GM18909 (cell line): ENCODE measurements at regions not wholly inside any gene's neighbourhood (a gene's known extent, or its start where the extent isn't known, plus 50 kb on each side); places are given as distances from the start of the nearest gene placed in this dataset.
"Not testable (repeated sequence)": the region's sequence is repeated elsewhere in the genome, so short reads cannot be mapped to it uniquely, and the experiment has no call there.

ENCODE experiments used
- ATAC-seq: cut with Tn5 transposase; IDR thresholded peaks from one replicate; pipeline ENCODE4 v1.9.1; 2021; ENCODE audit warnings: mild to moderate bottlenecking; ENCODE audit not compliant: unreplicated experiment, poor library complexity

GRCh38 chr1:38680801-38681510 lies 178.6 kb downstream of the RRAGC start:
- no peak for ATAC-seq

DNA sequence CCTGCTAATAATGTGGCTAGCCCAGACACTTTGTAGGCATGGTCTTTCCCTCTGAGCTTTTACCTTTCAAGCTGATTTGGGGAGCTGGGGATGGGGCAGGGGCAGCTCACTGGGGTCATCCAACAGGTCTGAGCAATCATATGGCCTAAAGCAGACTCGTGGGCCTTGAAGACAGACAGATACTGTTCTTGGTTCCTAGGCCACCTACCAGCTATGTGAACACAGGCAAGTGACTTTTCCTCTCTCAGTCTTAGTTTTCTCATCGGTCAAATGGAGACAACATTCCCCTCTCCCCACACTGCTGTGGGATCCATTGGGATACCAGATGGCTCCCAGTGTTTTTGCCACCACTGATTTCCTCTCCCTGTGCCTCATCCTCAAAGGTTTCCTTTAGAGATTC lies 181.8 kb downstream of the RRAGC start:
- no peak for ATAC-seq

DNA sequence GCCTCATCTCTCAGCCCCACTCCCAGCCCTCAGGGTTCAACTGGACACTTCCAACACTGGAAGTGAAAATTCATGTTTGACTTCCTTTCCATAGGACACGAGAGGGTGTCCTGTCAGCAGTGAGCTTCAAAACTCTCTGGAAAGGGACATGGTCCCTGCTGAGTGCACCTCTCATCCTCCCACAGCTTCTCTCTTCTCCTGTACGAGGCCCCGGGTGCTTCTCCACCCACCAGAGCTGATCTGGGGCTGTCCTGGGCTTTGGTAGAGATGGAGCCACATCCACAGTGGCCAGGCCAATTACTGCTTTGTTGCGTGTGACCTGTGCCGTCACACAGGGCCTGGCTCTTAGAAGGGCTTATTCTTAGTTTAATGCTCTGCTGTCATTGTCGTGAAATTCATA lies 182.3 kb downstream of the RRAGC start:
- no peak for ATAC-seq

DNA sequence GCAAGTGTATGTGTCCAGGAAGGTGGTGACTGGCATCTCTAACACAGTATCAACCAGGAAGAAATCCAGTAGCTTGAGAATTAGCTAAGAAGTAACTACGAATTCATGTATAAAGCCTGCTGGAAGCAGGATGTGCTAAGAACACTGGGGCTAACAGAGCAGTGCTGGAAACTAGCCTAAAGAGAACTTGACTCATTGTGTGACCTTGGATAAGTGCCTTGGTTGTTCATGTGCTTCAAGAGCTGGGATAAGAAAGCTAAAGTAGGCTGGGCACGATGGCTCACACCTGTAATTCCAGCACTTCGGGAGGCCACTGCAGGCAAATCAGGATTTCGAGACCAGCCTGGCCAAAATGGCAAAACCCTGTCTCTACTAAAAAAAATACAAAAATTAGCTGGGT lies 186.9 kb downstream of the RRAGC start:
- ATAC-seq: no peak

- no peak for ATAC-seq
These were observed 188.4 kb downstream of the RRAGC start for GRCh38 chr1:38671221-38671620.

GRCh38 chr1:38670544-38671122 lies 188.9 kb downstream of the RRAGC start:
- ATAC-seq: no peak

DNA sequence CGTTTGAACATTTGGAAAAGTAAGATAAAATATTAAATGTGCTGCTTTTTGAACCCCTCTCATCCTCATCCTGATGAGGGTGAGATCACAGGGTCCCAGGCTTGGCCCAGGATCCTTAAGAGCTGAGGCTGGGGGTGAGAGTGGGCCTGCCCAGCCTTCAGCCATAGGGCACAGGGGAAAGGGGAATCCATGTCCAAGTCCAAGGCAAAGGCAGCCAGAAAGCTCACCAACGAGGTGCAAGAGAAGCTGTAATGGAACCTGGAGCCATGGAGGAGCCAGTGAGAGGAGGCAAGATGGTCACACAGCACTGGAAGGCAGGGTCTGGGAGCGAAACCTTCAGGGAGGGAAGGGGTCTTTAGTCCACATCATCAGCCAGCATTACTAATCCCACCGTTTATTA lies 191.9 kb downstream of the RRAGC start:
- no peak for ATAC-seq

DNA sequence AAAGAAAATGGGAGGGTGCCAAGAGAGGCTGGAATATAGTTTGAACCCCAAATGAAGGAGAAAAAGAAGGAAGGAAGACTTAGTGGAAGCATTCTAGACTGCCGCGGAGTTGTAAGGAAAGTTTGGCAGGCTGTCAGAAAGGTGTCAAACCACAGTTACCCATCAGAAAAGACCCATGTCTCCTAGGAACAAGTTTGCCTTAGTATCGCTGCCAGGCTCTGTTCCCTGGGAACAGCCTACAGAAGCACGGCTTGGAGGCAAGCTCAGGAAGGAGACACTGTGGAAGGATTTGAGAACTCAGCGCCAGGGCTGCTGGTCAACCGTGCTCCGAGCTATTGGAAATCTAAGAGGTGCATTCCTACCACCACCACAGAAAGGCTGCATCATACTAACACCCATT lies 197.4 kb downstream of the RRAGC start:
- no peak for ATAC-seq

- ATAC-seq: no peak
These were observed 200.7 kb downstream of the RRAGC start for GRCh38 chr1:38658883-38659282.

- no peak for ATAC-seq
These were observed 201.7 kb downstream of the RRAGC start for GRCh38 chr1:38657873-38658272.

- no peak for ATAC-seq
These were observed 202.2 kb downstream of the RRAGC start for GRCh38 chr1:38657207-38657840.

- no peak for ATAC-seq
These were observed 202.8 kb downstream of the RRAGC start for GRCh38 chr1:38656726-38657125.

GRCh38 chr1:38652217-38652616 lies 207.4 kb downstream of the RRAGC start:
- ATAC-seq: no peak

DNA sequence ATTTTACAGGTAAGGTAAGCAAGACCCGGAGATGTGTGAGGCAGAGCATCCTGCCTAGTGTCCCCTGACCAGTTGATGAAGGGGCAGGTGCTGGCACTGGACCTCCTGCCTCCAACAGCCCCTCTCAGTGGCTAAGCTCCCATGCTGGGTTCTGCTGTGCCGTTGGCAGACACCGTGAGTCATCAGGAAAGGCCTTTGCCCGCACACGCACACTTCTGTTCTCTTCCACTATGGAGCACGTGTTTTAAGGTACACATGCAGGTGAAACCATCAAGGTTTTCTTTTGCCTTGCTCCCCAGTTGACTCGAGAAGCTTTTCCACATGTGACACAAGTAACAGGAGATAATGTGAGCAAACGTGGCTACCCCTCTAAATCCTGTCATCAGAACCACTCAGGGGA lies 207.9 kb downstream of the RRAGC start:
- no peak for ATAC-seq

DNA sequence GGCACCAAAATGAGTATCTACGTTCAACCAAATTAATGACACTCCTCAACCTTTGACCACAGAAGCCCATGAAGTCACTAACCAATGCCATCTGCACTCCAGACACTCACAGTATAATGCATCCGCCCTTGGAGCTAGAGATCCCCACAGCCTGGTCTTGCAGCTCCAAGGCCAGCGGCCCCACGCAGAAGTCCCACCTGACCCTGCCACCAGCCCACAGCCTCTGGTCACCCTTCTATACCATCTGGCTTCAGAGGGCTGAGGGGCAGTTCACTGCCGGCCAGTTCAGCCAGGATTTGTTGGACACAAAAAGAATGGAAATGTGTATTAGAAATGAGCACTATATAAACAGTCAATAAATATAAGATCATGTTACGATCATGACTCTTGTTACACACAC lies 211.2 kb downstream of the RRAGC start:
- no peak for ATAC-seq

DNA sequence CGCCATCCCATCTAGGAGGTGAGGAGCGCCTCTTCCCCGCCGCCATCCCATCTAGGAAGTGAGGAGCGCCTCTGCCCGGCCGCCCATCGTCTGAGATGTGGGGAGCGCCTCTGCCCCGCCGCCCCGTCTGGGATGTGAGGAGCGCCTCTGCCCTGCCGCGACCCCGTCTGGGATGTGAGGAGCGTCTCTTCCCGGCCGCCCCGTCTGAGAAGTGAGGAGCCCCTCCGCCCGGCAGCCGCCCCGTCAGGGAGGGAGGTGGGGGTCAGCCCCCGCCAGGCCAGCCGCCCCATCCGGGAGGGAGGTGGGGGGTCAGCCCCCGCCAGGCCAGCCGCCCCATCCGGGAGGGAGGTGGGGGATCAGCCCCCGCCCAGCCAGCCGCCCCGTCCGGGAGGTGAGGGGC lies 212.2 kb downstream of the RRAGC start:
- ATAC-seq: not testable (repeated sequence)

- ATAC-seq: no peak
These were observed 215.5 kb downstream of the RRAGC start for GRCh38 chr1:38644092-38644491.

- ATAC-seq: no peak
These were observed 217.9 kb downstream of the RRAGC start for GRCh38 chr1:38641661-38642060.

DNA sequence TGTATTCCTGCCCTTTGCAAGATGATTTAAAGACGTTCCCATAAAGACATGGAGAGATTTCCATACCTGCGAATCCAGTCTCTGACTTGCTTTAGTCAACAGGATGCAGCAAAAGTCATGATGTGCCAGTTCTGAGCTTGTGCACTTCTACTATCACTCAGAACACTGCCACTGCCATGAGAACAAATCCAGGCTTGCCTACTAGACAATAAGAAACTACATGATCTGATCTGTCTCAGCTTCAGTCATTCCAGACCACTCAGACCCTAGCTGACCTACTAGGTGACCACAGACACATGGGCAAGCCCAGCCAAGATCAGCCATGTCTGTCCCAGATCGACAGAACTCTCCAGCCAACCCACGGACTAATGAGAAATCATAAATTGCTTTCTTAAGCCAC lies 219.2 kb downstream of the RRAGC start:
- ATAC-seq: no peak

GRCh38 chr1:38628241-38628640 lies 231.3 kb downstream of the RRAGC start:
- ATAC-seq: no peak

GRCh38 chr1:38625939-38626338 lies 233.6 kb downstream of the RRAGC start:
- no peak for ATAC-seq
